ENCODE measurements at regions not wholly inside any gene's neighbourhood (a gene's known extent, or its start where the extent isn't known, plus 50 kb on each side); places are given as distances from the start of the nearest gene placed in this dataset.

DNA sequence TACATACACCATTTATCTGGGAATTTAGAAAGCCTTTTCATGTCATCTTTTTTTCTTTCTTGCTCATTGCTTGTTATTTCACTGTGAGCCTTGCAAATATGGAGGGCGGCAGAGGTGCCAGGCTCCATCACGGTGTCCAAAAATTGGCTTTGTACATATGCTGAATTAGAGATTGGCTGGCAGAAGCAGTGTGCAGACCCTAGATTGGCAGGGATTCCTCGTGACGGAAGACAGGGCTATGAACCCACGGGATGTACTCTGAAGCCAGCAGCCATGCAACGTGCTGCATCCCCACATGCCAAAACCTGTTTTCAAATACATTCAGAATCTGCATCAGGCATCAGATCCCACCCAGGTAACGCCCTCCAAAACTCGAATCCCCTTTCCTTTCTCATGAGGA, 142.8 kb downstream of the ZIC5 start:
- no peak for TF ChIP-seq POLR2AphosphoS5 (IDR thresholded peaks at IDR 0.05; ENCODE audit: low read depth, low read length)
- TF ChIP-seq REST (IDR thresholded peaks at IDR 0.05; ENCODE audit: insufficient read depth in 1 of 2, low read depth in 2 of 2, low read length in 2 of 2): no peak
- no peak for TF ChIP-seq SIN3A (IDR thresholded peaks at IDR 0.05; ENCODE audit: borderline replicate concordance, insufficient read depth, low read length)
- no peak for TF ChIP-seq TAF1 (IDR thresholded peaks at IDR 0.05; ENCODE audit: borderline replicate concordance, insufficient read depth, low read length)

All from PFSK-1 (cell line).